GM23338 (cell line): ENCODE measurements at regions not wholly inside any gene's neighbourhood (a gene's known extent, or its start where the extent isn't known, plus 50 kb on each side); places are given as distances from the start of the nearest gene placed in this dataset.

ENCODE experiments used
- ATAC-seq: fragments of 200-7000 bp; cut with Tn5 transposase; 3 replicates; pipeline ENCODE4 v1.9.1; 2020
- DNase-seq: peaks from one replicate; pipeline ENCODE4 v3.0.0-alpha.2; 2015; ENCODE audit warnings: low spot score
- H2AFZ ChIP-seq: fragments of 200-600 bp; sonication (generic); 2 replicates; pipeline ENCODE4 v1.8.0; 2016; ENCODE audit warnings: antibody characterized with exemption, mild to moderate bottlenecking, moderate library complexity
- H3F3A ChIP-seq: fragments of 200-600 bp; sonication (generic); replicated peaks from 2 replicates; pipeline ENCODE4 v1.8.0; 2017; ENCODE audit warnings: antibody characterized with exemption, mixed run types, low read depth
- H3K27ac ChIP-seq: fragments of 200-600 bp; sonication (generic); 2 replicates; pipeline ENCODE4 v1.6.1; 2016; ENCODE audit warnings: low read depth
- H3K27me3 ChIP-seq: fragments of 200-600 bp; sonication (generic); 2 replicates; pipeline ENCODE4 v1.8.0; 2016; ENCODE audit warnings: mild to moderate bottlenecking, mixed run types, moderate library complexity; ENCODE audit not compliant: insufficient read depth
- H3K36me3 ChIP-seq: fragments of 200-600 bp; sonication (generic); 2 replicates; pipeline ENCODE4 v1.8.0; 2016; ENCODE audit warnings: mild to moderate bottlenecking; ENCODE audit not compliant: insufficient read depth
- H3K4me1 ChIP-seq: fragments of 200-600 bp; sonication (generic); 2 replicates; pipeline ENCODE4 v1.8.0; 2016; ENCODE audit warnings: mild to moderate bottlenecking, moderate library complexity; ENCODE audit not compliant: insufficient read depth
- H3K4me2 ChIP-seq: fragments of 200-600 bp; sonication (generic); 2 replicates; pipeline ENCODE4 v1.7.1; 2017; ENCODE audit warnings: mixed run types
- H3K4me3 ChIP-seq: fragments of 200-600 bp; sonication (generic); 2 replicates; pipeline ENCODE4 v1.6.1; 2016; ENCODE audit warnings: mixed run types
- H3K79me2 ChIP-seq: fragments of 200-600 bp; sonication (generic); replicated peaks from 2 replicates; pipeline ENCODE4 v1.8.0; 2017; ENCODE audit warnings: mild to moderate bottlenecking; ENCODE audit not compliant: insufficient read depth
- H3K9me2 ChIP-seq: fragments of 200-600 bp; sonication (generic); 2 replicates; pipeline ENCODE4 v1.8.0; 2017; ENCODE audit not compliant: insufficient read depth
- H4K20me1 ChIP-seq: fragments of 200-600 bp; sonication (generic); replicated peaks from 2 replicates; pipeline ENCODE4 v1.8.0; 2017; ENCODE audit warnings: mild to moderate bottlenecking; ENCODE audit not compliant: insufficient read depth
- H3K27ac Mint-ChIP-seq: 2 replicates; pipeline ENCODE4 v1.8.0; 2020; ENCODE audit warnings: inconsistent platforms, mild to moderate bottlenecking, moderate library complexity, mixed read lengths
- H3K27me3 Mint-ChIP-seq: 3 replicates; pipeline ENCODE4 v1.8.0; 2022; ENCODE audit warnings: low read depth, mild to moderate bottlenecking, moderate library complexity, mixed read lengths, inconsistent platforms; ENCODE audit not compliant: insufficient read depth, poor library complexity
- H3K36me3 Mint-ChIP-seq: 3 replicates; pipeline ENCODE4 v1.8.0; 2021; ENCODE audit warnings: low read depth, mild to moderate bottlenecking, inconsistent platforms, moderate library complexity, mixed read lengths
- H3K4me1 Mint-ChIP-seq: 3 replicates; pipeline ENCODE4 v1.8.0; 2020; ENCODE audit warnings: mild to moderate bottlenecking, inconsistent platforms, mixed read lengths
- H3K4me3 Mint-ChIP-seq: 3 replicates; pipeline ENCODE4 v1.8.0; 2021; ENCODE audit warnings: moderate library complexity, mild to moderate bottlenecking, inconsistent platforms, mixed read lengths
- H3K9me3 Mint-ChIP-seq: 3 replicates; pipeline ENCODE4 v1.8.0; 2020; ENCODE audit warnings: moderate library complexity, mild to moderate bottlenecking, inconsistent platforms, mixed read lengths
- CREB1 ChIP-seq: fragments of 250-450 bp; sonication (Bioruptor Pico); IDR thresholded peaks from 2 replicates; pipeline ENCODE4 v1.5.0; 2020; ENCODE audit warnings: low read depth, mild to moderate bottlenecking, moderate library complexity
- EZH2 ChIP-seq: fragments of 200-600 bp; sonication (generic); IDR thresholded peaks from one replicate; pipeline ENCODE4 v1.8.0; 2017; ENCODE audit warnings: antibody characterized with exemption, mild to moderate bottlenecking, low read depth; ENCODE audit not compliant: unreplicated experiment
- EZH2phosphoT487 ChIP-seq: fragments of 200-600 bp; sonication (generic); IDR thresholded peaks from one replicate; pipeline ENCODE4 v1.8.1; 2018; ENCODE audit warnings: antibody characterized with exemption; ENCODE audit not compliant: unreplicated experiment
- JUNB ChIP-seq: IDR thresholded peaks from one replicate; pipeline ENCODE4 v1.6.1; 2016; ENCODE audit warnings: antibody characterized with exemption; ENCODE audit not compliant: unreplicated experiment
- NANOG ChIP-seq: IDR thresholded peaks from 2 replicates; pipeline ENCODE4 v1.6.1; 2016; ENCODE audit warnings: antibody characterized with exemption, borderline replicate concordance
- POLR2AphosphoS5 ChIP-seq: IDR thresholded peaks from 2 replicates; pipeline ENCODE4 v1.6.1; 2016; ENCODE audit warnings: antibody characterized with exemption, low read depth
- STAT1 ChIP-seq: IDR thresholded peaks from one replicate; pipeline ENCODE4 v1.6.1; 2016; ENCODE audit warnings: antibody characterized with exemption; ENCODE audit not compliant: unreplicated experiment
- ZNF114 ChIP-seq: fragments of 250-450 bp; sonication (Bioruptor Pico); IDR thresholded peaks from 2 replicates; pipeline ENCODE4 v1.5.0; 2020; ENCODE audit warnings: mild to moderate bottlenecking, moderate library complexity
- ZNF331 ChIP-seq: fragments of 250-450 bp; sonication (Bioruptor Pico); IDR thresholded peaks from 2 replicates; pipeline ENCODE4 v1.5.0; 2020; ENCODE audit warnings: low read depth, mild to moderate bottlenecking, moderate library complexity
- TF ChIP-seq, protein P1 (sequence below): IDR thresholded peaks from one replicate; pipeline ENCODE4 v1.6.1; 2018; ENCODE audit warnings: antibody characterized with exemption; ENCODE audit not compliant: unreplicated experiment
- TF ChIP-seq, protein P2 (sequence below): fragments of 250-450 bp; sonication (Bioruptor Pico); IDR thresholded peaks from 2 replicates; pipeline ENCODE4 v1.5.0; 2020; ENCODE audit warnings: mild to moderate bottlenecking, moderate library complexity
- TF ChIP-seq, protein P3 (sequence below), 2 experiments: fragments of 200-600 bp in 1 of 2; sonication (generic) in 1 of 2; conservative IDR thresholded peaks; 2 replicates each; pipeline versions ENCODE4 v1.5.1 to v1.6.1; 2016 to 2017; ENCODE audit warnings: antibody characterized with exemption in 2 of 2, low read depth in 2 of 2, mild to moderate bottlenecking in 2 of 2, moderate library complexity in 1 of 2
- TF ChIP-seq, protein P4 (sequence below): IDR thresholded peaks from 2 replicates; pipeline ENCODE4 v1.6.1; 2016; ENCODE audit warnings: antibody characterized with exemption

DNA sequence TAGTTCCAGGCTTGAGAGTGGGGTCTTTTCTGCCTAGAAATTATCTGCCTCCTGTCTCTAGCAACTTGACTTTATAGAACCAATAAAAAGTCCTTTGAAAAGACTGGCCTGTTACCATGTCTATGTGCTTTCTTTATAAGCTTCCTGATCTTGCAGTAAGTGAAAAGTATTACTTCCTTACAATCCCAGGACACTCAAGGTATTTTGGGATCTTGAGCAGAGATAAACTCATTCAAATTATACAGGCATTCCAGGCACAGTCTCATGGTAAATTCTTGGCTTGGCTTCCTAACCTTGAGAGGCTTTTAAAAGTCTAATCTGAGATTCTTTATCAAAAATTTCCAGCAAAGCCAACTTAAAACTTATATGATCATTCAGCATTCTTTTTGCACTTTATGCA, 833.0 kb upstream of the POU3F4 start:
- Histone ChIP-seq H4K20me1 (no peaks in the 10 kb centered on the region), H3K4me1 (no peaks in the 10 kb centered on the region), H3F3A (no peaks in the 10 kb centered on the region), H3K9me2 (no peaks in the 10 kb centered on the region), H3K36me3 (no peaks in the 10 kb centered on the region), H3K4me3 (no peak overlapping the region), H3K79me2 (no peaks in the 10 kb centered on the region), H3K27me3 (no peaks in the 10 kb centered on the region), H3K27ac (no peak overlapping the region), H2AFZ (no peak overlapping the region), H3K4me2 (no peak overlapping the region)
- ATAC-seq = no peak
- DNase-seq = no peak
- no peak overlapping the region for H3K4me3 Mint-ChIP-seq
- no peaks in the 10 kb centered on the region for H3K27me3 Mint-ChIP-seq
- H3K36me3 Mint-ChIP-seq = peaks cover 3% of the 10 kb centered on the region; the same call in 1 of the 3 replicates
- no peaks in the 10 kb centered on the region for H3K4me1 Mint-ChIP-seq
- H3K9me3 Mint-ChIP-seq = peaks cover 2% of the 10 kb centered on the region; the same call in 2 of the 3 replicates
- no peak overlapping the region for H3K27ac Mint-ChIP-seq
- TF ChIP-seq, protein P1, sequence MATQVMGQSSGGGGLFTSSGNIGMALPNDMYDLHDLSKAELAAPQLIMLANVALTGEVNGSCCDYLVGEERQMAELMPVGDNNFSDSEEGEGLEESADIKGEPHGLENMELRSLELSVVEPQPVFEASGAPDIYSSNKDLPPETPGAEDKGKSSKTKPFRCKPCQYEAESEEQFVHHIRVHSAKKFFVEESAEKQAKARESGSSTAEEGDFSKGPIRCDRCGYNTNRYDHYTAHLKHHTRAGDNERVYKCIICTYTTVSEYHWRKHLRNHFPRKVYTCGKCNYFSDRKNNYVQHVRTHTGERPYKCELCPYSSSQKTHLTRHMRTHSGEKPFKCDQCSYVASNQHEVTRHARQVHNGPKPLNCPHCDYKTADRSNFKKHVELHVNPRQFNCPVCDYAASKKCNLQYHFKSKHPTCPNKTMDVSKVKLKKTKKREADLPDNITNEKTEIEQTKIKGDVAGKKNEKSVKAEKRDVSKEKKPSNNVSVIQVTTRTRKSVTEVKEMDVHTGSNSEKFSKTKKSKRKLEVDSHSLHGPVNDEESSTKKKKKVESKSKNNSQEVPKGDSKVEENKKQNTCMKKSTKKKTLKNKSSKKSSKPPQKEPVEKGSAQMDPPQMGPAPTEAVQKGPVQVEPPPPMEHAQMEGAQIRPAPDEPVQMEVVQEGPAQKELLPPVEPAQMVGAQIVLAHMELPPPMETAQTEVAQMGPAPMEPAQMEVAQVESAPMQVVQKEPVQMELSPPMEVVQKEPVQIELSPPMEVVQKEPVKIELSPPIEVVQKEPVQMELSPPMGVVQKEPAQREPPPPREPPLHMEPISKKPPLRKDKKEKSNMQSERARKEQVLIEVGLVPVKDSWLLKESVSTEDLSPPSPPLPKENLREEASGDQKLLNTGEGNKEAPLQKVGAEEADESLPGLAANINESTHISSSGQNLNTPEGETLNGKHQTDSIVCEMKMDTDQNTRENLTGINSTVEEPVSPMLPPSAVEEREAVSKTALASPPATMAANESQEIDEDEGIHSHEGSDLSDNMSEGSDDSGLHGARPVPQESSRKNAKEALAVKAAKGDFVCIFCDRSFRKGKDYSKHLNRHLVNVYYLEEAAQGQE = no peak
- TF ChIP-seq ZNF114 (CRISPR knock-in tag) (no peak), POLR2AphosphoS5 (no peak), JUNB (no peak), CREB1 (CRISPR knock-in tag) (no peak), STAT1 (no peak), EZH2phosphoT487 (no peak), NANOG (no peak), ZNF331 (CRISPR knock-in tag) (no peak), EZH2 (no peak)
- TF ChIP-seq, protein P2, sequence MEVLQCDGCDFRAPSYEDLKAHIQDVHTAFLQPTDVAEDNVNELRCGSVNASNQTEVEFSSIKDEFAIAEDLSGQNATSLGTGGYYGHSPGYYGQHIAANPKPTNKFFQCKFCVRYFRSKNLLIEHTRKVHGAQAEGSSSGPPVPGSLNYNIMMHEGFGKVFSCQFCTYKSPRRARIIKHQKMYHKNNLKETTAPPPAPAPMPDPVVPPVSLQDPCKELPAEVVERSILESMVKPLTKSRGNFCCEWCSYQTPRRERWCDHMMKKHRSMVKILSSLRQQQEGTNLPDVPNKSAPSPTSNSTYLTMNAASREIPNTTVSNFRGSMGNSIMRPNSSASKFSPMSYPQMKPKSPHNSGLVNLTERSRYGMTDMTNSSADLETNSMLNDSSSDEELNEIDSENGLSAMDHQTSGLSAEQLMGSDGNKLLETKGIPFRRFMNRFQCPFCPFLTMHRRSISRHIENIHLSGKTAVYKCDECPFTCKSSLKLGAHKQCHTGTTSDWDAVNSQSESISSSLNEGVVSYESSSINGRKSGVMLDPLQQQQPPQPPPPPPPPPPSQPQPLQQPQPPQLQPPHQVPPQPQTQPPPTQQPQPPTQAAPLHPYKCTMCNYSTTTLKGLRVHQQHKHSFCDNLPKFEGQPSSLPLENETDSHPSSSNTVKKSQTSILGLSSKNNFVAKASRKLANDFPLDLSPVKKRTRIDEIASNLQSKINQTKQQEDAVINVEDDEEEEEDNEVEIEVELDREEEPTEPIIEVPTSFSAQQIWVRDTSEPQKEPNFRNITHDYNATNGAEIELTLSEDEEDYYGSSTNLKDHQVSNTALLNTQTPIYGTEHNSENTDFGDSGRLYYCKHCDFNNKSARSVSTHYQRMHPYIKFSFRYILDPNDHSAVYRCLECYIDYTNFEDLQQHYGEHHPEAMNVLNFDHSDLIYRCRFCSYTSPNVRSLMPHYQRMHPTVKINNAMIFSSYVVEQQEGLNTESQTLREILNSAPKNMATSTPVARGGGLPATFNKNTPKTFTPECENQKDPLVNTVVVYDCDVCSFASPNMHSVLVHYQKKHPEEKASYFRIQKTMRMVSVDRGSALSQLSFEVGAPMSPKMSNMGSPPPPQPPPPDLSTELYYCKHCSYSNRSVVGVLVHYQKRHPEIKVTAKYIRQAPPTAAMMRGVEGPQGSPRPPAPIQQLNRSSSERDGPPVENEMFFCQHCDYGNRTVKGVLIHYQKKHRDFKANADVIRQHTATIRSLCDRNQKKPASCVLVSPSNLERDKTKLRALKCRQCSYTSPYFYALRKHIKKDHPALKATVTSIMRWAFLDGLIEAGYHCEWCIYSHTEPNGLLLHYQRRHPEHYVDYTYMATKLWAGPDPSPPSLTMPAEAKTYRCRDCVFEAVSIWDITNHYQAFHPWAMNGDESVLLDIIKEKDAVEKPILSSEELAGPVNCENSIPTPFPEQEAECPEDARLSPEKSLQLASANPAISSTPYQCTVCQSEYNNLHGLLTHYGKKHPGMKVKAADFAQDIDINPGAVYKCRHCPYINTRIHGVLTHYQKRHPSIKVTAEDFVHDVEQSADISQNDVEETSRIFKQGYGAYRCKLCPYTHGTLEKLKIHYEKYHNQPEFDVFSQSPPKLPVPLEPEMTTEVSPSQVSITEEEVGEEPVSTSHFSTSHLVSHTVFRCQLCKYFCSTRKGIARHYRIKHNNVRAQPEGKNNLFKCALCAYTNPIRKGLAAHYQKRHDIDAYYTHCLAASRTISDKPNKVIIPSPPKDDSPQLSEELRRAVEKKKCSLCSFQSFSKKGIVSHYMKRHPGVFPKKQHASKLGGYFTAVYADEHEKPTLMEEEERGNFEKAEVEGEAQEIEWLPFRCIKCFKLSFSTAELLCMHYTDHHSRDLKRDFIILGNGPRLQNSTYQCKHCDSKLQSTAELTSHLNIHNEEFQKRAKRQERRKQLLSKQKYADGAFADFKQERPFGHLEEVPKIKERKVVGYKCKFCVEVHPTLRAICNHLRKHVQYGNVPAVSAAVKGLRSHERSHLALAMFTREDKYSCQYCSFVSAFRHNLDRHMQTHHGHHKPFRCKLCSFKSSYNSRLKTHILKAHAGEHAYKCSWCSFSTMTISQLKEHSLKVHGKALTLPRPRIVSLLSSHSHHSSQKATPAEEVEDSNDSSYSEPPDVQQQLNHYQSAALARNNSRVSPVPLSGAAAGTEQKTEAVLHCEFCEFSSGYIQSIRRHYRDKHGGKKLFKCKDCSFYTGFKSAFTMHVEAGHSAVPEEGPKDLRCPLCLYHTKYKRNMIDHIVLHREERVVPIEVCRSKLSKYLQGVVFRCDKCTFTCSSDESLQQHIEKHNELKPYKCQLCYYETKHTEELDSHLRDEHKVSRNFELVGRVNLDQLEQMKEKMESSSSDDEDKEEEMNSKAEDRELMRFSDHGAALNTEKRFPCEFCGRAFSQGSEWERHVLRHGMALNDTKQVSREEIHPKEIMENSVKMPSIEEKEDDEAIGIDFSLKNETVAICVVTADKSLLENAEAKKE (CRISPR knock-in tag) = no peak
- TF ChIP-seq, protein P3, sequence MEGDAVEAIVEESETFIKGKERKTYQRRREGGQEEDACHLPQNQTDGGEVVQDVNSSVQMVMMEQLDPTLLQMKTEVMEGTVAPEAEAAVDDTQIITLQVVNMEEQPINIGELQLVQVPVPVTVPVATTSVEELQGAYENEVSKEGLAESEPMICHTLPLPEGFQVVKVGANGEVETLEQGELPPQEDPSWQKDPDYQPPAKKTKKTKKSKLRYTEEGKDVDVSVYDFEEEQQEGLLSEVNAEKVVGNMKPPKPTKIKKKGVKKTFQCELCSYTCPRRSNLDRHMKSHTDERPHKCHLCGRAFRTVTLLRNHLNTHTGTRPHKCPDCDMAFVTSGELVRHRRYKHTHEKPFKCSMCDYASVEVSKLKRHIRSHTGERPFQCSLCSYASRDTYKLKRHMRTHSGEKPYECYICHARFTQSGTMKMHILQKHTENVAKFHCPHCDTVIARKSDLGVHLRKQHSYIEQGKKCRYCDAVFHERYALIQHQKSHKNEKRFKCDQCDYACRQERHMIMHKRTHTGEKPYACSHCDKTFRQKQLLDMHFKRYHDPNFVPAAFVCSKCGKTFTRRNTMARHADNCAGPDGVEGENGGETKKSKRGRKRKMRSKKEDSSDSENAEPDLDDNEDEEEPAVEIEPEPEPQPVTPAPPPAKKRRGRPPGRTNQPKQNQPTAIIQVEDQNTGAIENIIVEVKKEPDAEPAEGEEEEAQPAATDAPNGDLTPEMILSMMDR (conservative IDR thresholded peaks at IDR 0.05; ENCODE audit: low read depth in 2 of 2) = no peak
- TF ChIP-seq, protein P4, sequence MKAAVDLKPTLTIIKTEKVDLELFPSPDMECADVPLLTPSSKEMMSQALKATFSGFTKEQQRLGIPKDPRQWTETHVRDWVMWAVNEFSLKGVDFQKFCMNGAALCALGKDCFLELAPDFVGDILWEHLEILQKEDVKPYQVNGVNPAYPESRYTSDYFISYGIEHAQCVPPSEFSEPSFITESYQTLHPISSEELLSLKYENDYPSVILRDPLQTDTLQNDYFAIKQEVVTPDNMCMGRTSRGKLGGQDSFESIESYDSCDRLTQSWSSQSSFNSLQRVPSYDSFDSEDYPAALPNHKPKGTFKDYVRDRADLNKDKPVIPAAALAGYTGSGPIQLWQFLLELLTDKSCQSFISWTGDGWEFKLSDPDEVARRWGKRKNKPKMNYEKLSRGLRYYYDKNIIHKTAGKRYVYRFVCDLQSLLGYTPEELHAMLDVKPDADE = no peak
